GM21526 (cell line): ENCODE measurements at regions not wholly inside any gene's neighbourhood (a gene's known extent, or its start where the extent isn't known, plus 50 kb on each side); places are given as distances from the start of the nearest gene placed in this dataset.
"Not testable (repeated sequence)": the region's sequence is repeated elsewhere in the genome, so short reads cannot be mapped to it uniquely, and the experiment has no call there.

Experiments
- ATAC-seq: cut with Tn5 transposase; IDR thresholded peaks from one replicate; pipeline ENCODE4 v1.9.1; 2021; ENCODE audit warnings: moderate library complexity; ENCODE audit not compliant: unreplicated experiment, low FRiP score

DNA sequence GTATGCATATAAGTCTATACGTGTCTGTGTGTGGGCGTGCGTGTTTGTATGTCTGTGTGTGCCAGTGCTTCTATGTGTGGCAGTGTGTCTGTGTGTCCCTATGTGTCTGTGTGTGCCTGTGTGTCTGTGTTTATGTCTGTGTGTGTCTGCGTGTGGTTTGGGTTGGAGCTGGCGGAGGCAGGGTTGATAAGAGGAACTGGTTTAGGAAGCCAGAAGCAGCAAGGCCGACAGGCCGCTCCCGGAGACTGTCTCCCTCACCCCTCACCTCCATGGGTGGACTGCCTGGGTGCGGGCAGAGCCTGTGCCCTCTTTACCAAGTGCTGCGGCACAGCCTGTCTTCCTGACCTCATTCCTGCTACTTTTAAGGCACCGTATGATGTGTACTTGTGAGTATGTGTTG lies 327.1 kb upstream of the B3GAT1 start:
- no peak for ATAC-seq

DNA sequence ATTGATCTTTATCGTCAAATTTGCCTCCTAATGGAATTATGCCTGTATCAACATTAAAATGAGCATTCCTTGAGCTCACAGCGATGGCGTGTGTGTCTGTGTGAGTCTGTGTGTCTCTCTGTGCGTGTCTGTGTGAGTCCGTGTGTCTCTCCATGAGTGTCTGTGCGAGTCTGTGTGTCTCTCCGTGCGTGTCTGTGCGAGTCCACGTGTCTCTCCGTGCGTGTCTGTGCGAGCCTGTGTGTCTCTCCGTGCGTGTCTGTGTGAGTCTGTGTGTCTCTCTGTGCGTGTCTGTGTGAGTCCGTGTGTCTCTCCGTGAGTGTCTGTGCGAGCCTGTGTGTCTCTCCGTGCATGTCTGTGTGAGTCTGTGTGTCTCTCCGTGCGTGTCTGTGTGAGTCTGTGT lies 326.5 kb upstream of the B3GAT1 start:
- ATAC-seq: no peak

DNA sequence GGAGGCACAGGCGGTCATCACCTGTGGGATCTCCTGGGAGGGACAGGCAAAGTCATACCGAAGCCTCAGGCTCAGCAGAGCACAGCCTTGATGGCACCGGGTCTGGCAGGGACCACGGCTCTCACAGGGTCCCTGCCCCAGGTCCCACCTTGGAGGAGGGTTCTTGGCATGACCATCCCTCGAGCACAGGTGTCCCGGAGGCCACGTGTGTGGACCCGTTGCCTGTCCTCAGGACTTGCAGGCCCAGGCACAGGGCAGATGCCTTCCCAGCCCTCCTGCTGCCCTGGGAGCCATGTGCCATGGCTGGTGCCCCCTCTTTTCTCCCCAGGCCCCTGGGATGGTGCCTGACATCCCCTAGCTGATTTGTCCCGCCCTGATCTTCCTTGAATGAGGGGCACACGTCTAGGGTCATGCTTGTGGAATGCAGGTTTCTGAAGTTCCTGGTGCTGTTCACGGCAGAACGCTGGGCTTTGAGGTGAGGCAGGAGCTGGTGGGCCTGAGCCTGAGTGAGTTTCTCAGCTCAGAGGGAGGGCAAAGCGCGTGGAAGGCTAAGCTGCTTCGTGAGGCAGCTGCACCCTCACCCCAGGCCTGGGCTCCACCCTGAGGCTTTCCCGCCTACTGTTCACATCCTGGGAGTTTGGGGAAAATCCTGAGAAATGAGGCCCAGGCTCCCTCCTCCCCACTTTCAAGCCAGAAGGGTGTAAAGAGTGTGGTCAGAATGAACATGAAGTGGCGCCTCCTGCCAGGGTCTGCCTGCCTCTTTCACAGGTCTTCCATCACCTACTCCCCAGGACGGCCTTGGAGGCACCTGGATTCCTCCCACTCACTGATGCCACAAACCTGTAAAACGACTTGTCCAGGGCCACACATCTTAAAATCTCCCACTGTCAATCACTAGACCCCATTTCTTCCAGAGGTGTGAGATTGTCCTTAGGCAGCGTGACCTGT lies 325.8 kb upstream of the B3GAT1 start:
- no peak for ATAC-seq

DNA sequence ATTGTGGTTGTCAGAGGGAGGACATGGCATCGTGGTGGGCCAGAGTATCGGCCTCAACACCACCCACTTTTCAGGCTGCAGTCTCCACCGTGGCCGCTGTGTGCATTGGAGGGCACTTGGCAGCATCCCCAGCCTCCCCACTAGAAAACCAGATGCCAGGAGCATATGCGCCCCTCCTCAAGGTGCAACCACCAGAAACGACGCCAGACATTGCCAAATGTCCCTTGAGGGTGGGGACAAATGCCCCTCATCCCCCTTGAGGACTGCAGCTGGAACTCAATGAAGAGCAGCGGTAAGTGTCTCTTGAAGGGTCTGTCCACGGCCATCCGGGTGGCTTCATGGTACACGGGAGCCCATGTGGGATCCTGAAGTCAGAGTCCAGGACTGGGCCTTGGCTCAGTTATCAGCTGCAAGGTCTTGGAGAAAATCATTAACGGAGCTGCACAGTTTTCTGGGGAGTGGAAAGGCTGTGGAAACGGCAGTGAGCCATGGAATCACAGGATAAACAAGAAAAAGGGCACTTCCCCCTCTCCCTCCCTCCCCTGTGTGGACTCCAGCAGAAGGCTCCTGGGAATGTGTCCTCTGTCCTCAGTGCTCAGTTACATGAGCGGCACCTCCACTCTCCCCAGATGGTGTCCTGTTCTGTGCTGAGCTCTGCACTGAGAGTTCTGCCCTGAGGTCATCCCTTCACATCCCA lies 324.4 kb upstream of the B3GAT1 start:
- ATAC-seq: no peak

DNA sequence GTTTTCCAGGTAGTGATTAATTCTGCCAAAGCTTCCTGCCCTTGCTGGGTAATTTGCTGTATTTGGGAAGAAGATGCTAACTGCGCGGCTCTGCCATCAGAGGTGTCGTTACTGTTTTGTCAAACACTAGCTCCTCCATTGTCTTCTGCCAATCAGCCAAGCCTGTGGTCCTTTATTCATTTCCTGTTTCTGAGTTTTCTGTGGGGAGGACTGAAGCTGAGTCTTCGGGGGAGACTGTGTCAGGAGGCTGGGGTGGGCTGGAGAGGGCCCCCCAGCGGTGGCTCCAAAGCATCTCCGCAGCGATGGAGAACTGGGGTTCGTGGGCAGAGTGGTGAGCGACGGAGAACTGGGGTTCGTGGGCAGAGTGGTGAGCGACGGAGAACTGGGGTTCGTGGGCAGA lies 322.9 kb upstream of the B3GAT1 start:
- ATAC-seq: no peak

DNA sequence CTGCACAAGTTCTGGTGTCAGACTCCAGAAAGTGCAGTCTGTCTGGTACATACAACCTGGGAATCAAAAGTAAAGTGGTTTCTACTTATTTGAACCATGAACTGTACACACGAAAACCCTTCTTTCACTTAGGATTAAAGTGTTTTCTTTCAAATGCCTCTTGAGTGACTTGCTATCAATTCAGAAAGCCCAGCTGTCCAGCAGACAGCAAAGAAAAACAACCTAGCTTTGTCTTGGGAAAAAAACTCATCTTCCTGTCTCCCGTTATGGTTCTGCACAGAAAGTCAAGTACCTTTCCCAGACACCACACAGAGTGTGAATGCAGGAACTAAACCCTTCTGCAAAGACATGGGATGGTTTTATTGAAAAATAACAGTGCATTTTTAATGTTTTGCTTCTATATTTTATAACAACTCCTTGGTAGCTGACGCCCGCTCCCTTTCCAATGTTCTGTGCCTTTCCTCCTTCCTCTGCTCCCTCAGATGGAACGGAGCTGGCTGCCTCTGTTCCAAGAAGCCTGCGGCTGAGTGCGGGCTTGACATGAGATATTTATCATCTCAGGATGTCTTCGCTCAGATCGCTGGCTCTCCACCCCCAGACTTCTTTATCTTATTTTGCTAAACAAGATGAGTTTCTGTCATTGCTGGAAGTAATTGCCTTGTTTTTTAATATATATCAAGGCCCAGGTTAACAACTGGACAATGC lies 322.3 kb upstream of the B3GAT1 start:
- ATAC-seq: no peak

DNA sequence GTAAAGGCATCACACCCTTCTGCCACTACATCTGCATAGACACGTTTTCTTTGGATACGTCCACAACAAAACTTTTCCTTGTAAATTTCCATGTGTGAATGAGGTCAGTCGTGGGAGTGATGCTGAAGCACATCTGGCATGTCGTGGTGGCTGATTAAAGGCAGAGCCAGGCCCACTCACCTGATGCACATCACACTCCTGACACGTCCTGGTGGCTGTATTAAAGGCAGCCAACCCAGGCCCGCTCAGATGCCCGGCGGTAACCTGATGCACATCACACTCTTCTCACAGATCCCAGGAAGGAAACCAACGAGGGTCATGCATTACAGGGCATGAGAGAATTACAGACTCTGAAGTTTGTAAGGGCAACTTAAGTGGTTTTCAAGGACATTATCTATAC lies 321.6 kb upstream of the B3GAT1 start:
- no peak for ATAC-seq

DNA sequence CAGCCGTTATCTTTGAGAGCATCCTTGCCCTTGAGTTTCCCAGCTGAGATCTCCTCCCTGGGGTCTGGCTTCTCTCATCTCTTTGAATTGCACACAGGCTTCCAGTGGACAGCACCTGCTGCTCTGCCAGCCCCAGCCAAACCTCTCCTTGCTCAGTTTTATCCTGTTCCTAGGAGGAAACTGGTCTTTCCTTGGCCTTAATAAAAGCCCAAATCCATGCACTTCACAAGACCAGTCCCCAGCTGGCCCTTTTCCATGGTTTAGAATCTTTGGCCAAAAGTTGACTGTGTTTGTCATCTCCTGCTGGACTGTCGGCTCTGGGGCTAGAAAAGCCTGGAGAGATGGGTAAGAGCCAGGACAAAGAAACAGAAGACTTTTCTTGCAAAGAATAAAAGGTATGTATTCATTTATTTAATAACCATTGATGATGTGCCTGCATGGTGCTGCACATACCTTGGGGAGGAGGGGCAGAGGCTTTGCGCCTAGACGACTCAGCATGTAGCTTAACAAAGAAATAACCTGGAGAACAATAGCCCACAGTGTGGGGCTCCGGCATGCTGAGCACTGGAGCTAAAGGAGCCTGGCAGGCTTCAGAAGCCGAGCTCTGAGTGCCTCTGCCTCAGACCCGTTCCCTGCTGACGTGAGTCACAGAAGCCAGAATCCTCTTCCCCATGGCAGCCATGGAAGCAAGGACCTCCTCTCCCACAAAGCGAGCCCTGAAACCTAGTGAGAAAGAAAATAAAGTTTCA lies 319.3 kb upstream of the B3GAT1 start:
- no peak for ATAC-seq

DNA sequence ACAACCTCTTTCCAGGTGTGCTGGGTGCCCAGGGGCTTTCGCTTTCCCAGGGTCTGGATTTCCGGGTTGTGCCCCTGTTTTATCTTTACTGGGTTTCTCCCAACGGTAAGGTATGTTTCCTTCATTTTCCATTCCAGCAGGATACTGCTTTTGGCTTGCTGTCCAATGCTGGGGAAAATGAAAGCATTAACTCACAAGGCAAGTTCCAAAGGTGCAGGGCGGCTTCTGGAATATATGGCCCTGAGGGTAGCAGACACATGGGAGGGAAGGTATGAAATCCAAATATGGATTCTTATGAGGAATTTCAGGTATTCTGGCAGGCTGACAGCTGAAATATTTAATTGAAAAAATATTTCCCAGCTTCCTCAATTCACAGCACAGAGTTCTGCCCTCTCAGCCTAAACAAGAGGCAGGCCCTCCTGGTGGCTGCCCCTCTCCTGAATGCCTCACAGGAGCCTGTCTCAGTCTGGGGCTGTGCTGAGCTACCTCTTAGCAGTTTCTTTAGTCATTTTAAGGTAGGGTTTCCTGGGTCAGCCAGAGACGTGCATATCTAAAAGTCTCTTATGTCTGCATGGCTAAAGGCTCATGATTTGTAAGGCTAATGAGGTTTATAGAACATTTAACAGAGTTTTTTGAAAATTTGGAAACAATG lies 318.6 kb upstream of the B3GAT1 start:
- ATAC-seq: no peak

DNA sequence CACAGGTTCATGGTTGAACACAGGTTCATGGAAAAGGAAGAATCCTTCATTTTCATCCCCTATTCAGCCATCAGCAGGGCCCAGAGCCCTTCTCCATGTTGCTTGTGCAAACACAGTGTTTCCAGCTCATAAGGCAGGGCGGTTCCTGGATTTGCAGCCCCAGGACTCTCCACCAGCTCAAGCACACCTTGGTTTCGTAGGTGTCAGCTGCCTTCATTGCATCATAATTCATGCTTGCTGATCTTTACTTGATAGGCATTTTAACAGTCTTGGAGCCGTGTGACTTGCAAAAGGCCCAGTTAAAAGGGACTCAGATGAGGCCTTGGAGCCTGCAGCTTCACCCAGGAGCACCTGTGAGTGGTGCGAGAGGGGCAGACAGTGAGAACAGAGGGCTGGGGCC lies 318.1 kb upstream of the B3GAT1 start:
- no peak for ATAC-seq

DNA sequence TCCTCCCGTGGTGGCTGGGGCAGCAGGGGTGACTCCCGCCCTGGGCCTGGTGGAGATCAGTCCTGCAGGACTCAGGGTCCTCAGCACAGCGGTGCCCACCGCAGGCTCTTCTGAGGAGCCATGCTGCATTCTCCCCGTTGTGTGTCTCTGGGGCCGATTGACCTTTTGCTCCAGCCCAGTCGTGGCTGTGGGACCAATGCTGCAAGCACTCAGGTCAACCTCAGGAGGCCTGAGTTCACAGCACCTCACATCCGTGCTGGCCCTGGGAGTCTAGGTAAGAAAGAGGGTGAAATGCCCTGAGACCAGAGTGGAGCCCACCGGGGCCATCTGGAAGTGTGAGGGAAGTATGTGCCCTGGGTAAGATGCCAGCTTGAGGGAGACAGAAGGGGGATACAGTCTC lies 316.1 kb upstream of the B3GAT1 start:
- no peak for ATAC-seq

DNA sequence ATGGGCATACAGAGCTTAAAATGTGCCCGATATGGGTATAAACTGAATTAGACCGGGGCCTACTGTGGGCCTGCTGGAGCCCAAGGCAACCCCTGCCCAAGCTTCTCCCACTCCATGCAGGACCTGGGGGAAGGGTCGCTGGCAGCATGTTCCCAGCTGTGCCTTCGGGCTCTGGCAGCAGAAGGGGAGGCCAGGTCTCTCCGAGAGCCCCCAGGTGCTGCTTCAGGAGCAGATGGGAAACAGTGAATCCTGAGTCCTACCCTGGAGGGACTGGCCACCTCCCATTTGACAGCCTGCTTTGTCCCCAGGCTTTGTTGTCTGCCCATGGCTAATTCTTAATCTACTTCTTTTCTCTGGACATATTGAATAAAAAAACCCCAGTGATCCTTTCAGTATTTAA lies 315.6 kb upstream of the B3GAT1 start:
- no peak for ATAC-seq

DNA sequence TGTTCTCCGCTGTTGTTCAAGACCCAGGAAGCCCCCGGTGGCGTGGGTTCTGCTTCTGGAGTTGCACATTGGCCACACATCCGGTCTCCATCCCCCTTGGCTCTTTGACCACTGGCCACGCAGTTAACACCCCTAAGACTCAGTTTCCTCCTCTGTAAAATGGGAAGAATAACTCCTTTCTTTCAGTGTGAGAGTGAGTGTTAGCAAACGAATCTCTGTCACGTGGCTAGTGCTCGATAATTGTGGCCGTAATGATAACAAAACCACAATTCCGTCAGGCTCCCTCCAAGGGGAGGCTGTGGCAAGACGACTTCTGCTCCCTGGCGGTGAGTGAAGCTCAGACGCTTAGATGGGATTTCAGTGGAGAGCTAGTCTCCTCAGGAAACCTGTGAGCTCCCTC lies 315.2 kb upstream of the B3GAT1 start:
- ATAC-seq: no peak

DNA sequence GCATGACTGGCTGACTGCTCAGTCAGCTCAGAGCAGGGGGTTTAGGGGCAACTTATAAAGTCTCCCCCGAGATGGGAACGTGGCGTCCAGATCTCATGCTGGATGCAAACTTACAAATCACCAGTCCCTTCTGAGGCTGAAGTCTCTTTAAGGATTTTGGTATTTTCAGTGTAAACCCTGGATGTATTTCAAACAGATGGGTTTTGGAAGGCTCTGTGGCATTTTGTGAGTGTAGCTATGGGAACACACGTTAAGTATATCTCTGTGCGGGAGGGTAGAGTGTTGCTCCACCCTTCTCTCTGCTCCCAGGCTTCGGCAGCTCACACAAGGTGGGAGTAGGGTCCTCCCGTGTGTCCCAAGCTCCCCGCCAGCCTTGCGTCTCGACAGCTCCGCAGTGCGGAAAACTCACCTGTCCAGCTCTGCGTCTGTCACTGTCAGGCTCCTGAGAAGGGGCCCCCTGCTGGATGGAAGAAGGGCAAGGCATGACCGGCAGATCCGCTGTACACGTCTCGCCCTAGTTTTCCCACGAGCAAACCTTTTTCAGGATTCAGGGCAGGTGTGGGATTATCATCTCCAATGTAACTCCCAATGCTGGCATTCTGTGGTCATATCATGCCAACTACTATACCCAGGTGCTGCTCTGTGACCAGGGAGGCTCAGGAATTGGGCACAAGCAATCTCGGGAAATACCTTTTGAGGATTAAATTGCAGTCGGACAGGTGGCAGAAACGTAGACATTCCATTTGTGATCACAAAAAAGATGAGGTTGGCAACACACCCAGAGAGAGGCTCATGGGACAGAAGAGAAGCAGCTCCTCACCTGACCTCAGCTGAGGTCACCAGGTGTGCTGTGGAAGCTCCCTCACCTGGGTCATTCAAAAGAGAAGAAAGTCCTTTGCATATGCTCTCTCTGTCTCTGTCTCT lies 313.9 kb upstream of the B3GAT1 start:
- no peak for ATAC-seq

DNA sequence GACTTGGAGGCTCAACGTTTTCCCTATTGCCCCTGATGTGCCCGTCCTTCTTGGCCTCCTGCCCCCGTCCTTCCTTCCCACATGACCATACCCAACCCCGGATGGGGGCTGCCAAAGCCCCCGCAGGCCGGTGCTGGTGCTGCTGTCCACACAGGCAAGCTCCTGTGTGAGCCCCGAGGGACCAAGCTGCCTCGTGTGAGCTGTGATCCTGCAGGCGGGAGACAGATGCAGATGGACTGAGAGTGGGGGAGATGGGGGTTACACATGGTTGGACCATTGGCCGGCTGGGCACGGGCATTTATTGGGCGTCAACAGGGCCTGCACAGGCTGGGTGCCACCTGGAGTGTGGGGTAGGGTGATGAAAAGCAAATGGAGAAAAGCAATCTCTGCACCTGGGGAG lies 313.2 kb upstream of the B3GAT1 start:
- no peak for ATAC-seq

DNA sequence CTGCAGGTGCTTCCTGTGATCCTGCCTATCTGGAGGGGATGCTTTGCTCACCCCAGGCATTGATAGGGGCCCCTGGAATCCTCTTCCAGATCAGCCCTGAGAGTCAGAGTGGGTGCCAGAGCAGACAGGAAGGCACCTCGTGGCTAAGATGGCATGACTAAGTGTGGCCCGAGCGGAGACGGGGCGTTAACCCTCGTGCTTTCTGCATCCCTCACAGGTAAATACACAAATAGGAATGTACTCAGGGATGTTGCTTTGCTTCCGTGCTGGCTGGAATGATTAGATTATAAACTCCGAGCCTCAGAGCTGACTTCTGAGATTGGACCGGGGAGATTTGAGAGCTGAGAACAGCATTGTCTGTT lies 312.7 kb upstream of the B3GAT1 start:
- ATAC-seq: no peak

DNA sequence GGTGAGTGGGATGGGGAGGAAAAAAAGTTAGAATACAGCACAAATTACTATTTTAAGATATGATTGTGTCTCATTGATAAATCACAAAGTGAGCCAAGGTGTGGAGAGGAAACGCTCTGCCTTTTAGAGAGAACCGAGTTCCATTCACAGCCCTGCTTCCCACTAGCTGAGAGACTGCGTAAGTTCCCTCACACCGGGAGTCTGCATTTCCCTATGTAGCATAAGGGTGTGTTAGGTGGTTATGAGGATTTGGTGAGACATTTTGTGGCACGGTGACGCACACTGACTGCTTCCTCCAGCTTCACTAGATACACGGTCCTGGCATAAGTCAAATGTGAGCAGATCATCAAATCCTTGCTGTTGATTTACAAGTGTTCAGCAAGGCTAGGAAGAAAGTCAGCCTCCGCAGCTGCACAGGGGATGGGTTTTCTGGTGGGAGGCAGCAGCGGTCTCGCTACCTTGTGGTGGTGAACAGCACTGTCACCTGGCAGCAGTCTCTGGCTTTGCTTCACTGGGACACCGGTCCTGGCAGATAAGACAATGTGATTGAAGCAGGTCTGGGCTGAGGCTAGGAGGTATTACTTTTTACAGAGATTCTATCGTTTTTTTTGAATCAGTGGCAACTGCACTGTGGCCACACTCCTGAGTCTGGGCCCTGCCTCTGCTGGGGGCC lies 312.2 kb upstream of the B3GAT1 start:
- ATAC-seq: no peak

DNA sequence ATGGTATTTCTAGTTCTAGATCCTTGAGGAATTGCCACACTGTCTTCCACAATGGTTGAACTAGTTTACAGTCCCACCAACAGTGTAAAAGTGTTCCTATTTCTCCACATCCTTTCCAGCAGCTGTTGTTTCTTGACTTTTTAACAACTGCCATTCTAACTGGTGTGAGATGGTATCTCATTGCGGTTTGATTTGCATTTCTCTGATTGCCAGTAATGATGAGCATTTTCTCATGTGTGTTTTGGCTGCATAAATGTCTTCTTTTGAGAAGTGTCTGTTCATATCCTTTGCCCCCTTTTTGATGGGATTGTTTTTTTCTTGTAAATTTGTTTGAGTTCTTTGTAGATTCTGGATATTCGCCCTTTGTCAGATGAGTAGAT lies 308.6 kb upstream of the B3GAT1 start:
- ATAC-seq: not testable (repeated sequence)
